22Rv1 (cell line): ENCODE measurements at regions not wholly inside any gene's neighbourhood (a gene's known extent, or its start where the extent isn't known, plus 50 kb on each side); places are given as distances from the start of the nearest gene placed in this dataset.

Source experiments
- CTCF ChIP-seq: fragments of 450-650 bp; IDR thresholded peaks from 2 replicates; pipeline ENCODE4 v1.5.1; 2017; ENCODE audit warnings: mild to moderate bottlenecking
- ZFX ChIP-seq: fragments of 450-650 bp; IDR thresholded peaks from 2 replicates; pipeline ENCODE4 v1.6.1; 2017; ENCODE audit warnings: antibody characterized with exemption, borderline replicate concordance

GRCh38 chrX:38860106-38861013, 59.1 kb downstream of the MID1IP1 start:
- TF ChIP-seq CTCF (no peak), ZFX (no peak)
